HepG2 (cell line): ENCODE measurements at regions not wholly inside any gene's neighbourhood (a gene's known extent, or its start where the extent isn't known, plus 50 kb on each side); places are given as distances from the start of the nearest gene placed in this dataset.
A peak's percentile ranks its signal among the peaks of the same experiment; 100 is the strongest.

Source experiments
- ATAC-seq: fragments of 200-7000 bp; cut with Tn5 transposase; 3 replicates; pipeline ENCODE4 v1.9.1; 2020; ENCODE audit warnings: mild to moderate bottlenecking, moderate library complexity
- BruUV-seq: library from RNA; stranded (reverse); fragments of 400-500 nt; replicated peaks from 2 replicates; lab custom pipeline; 2021; lab: Mats Ljungman, UMichigan
- CTCF ChIA-PET: fragments of 300-600 bp; formaldehyde crosslinking; extraction: SDS; loops from one replicate; lab custom pipeline; 2021; ENCODE audit warnings: low total read pairs, inconsistent platforms, low intra/inter-chr PET ratio; lab: Yijun Ruan, JAX
- POLR2A ChIA-PET: fragments of 350-600 bp; sonication (Branson Sonifier 250); formaldehyde crosslinking; loops from one replicate; lab custom pipeline; 2020; ENCODE audit warnings: antibody characterized with exemption, inconsistent platforms; lab: Yijun Ruan, JAX
- DNase-seq: peaks from one replicate; pipeline ENCODE4 v3.0.0-alpha.2; 2015; ENCODE audit warnings: low spot score
- FAIRE-seq: peaks from 3 replicates; lab custom pipeline; 2011; peaks lifted over from hg19 to GRCh38; lab: Jason Lieb, UNC
- H2AFZ ChIP-seq: one replicate; pipeline ENCODE4 v1.6.1; 2011; ENCODE audit warnings: low read length, inconsistent platforms
- H3K27ac ChIP-seq: fragments of 300-600 bp; 3 replicates; pipeline ENCODE4 v1.8.0; 2011; ENCODE audit warnings: mixed run types, mild to moderate bottlenecking, mixed read lengths, low read length, inconsistent platforms; ENCODE audit not compliant: insufficient read depth; ENCODE audit errors: extremely low read length
- H3K27me3 ChIP-seq, 2 experiments: fragments of 200-600 bp in 1 of 2; 2 replicates in 1 of 2; 3 replicates in 1 of 2; pipeline versions ENCODE4 v1.6.0 to v1.8.0; 2011; ENCODE audit warnings: low read length in 2 of 2, mild to moderate bottlenecking in 2 of 2, moderate library complexity in 2 of 2, inconsistent platforms in 1 of 2; ENCODE audit not compliant: insufficient read depth in 2 of 2, control insufficient read depth in 1 of 2
- H3K36me3 ChIP-seq, 2 experiments: fragments of 200-600 bp in 1 of 2; replicated peaks in 1 of 2; 2 replicates in 1 of 2; 3 replicates in 1 of 2; pipeline versions ENCODE4 v1.5.1 to v1.8.0; 2011; ENCODE audit warnings: low read length in 2 of 2, inconsistent platforms in 1 of 2; ENCODE audit not compliant: insufficient read depth in 2 of 2, control insufficient read depth in 1 of 2
- H3K4me1 ChIP-seq: 2 replicates; pipeline ENCODE4 v1.5.1; 2012; ENCODE audit warnings: low read length, inconsistent platforms; ENCODE audit not compliant: insufficient read depth
- H3K4me2 ChIP-seq: 2 replicates; pipeline ENCODE4 v1.6.0; 2011; ENCODE audit warnings: low read depth, low read length, inconsistent platforms
- H3K4me3 ChIP-seq, 3 experiments: fragments of 200-600 bp in 1 of 3; sonication (generic), shearing (Covaris generic) in 1 of 3; replicated peaks in 1 of 3; 2 replicates each; pipeline ENCODE4 v1.5.1; 2011 to 2016; ENCODE audit warnings: low read length in 3 of 3, inconsistent platforms in 2 of 3, low read depth in 2 of 3, mild to moderate bottlenecking in 2 of 3, control low read depth in 1 of 3, mixed read lengths in 1 of 3; ENCODE audit not compliant: insufficient read depth in 1 of 3
- H3K79me2 ChIP-seq: one replicate; pipeline ENCODE4 v1.6.1; 2011; ENCODE audit warnings: low read length, inconsistent platforms; ENCODE audit not compliant: insufficient read depth
- H3K9ac ChIP-seq: 2 replicates; pipeline ENCODE4 v1.6.0; 2011; ENCODE audit warnings: mild to moderate bottlenecking, low read depth, low read length, inconsistent platforms; ENCODE audit not compliant: insufficient read depth
- H3K9me3 ChIP-seq: 2 replicates; pipeline ENCODE4 v1.5.1; 2012; ENCODE audit warnings: mild to moderate bottlenecking, low read length
- H4K20me1 ChIP-seq: 2 replicates; pipeline ENCODE4 v1.6.0; 2011; ENCODE audit warnings: inconsistent platforms, mild to moderate bottlenecking, low read length, moderate library complexity; ENCODE audit not compliant: insufficient read depth
- HOXA9 ChIP-seq: sonication (generic); formaldehyde crosslinking; IDR thresholded peaks from 2 replicates; pipeline ENCODE4 v1.8.1; 2022; ENCODE audit warnings: missing genetic modification reagents, mild to moderate bottlenecking, moderate library complexity, borderline replicate concordance
- RNF2 ChIP-seq: fragments of 450-650 bp; conservative IDR thresholded peaks from 2 replicates; pipeline ENCODE4 v1.6.1; 2016; ENCODE audit warnings: low read depth
- TGIF2 ChIP-seq: IDR thresholded peaks from 2 replicates; pipeline ENCODE4 v1.6.1; 2016; ENCODE audit warnings: control low read depth, missing compliant biosample characterization
- THRA ChIP-seq: sonication (generic); formaldehyde crosslinking; IDR thresholded peaks from 2 replicates; pipeline ENCODE4 v1.4.0; 2020; ENCODE audit warnings: missing genetic modification reagents, borderline replicate concordance
- ZNF646 ChIP-seq: sonication (generic); formaldehyde crosslinking; IDR thresholded peaks from 2 replicates; pipeline ENCODE4 v1.9.0; 2021; ENCODE audit warnings: mild to moderate bottlenecking, missing genetic modification reagents
- ZNF703 ChIP-seq: sonication (generic); formaldehyde crosslinking; IDR thresholded peaks from 2 replicates; pipeline ENCODE4 v1.5.1; 2020; ENCODE audit warnings: missing genetic modification reagents, mild to moderate bottlenecking, moderate library complexity, borderline replicate concordance
- ZNF768 ChIP-seq: sonication (generic); formaldehyde crosslinking; IDR thresholded peaks from 2 replicates; pipeline ENCODE4 v1.4.0; 2020; ENCODE audit warnings: missing genetic modification reagents
- ZNF792 ChIP-seq: IDR thresholded peaks from 2 replicates; pipeline ENCODE4 v1.6.1; 2016
- WGBS: methylation state at CpG from one replicate; pipeline ENCODE4 v1.1.6; 2017; ENCODE audit warnings: low lambda C conversion rate; 5-methylcytosine and 5-hydroxymethylcytosine counted together
- in situ Hi-C: cut with HindIII; loops from 2 replicates; pipeline ENCODE4 v1.10.0; 2017; ENCODE audit warnings: low pct_unique_long_range_greater_than_20kb; ENCODE audit not compliant: extremely low pct_ligation_motif_present
- intact Hi-C: fragments of 100-400 bp; cut with micrococcal nuclease; formaldehyde crosslinking; loops from one replicate; pipeline ENCODE4 v1.10.0; 2022; ENCODE audit not compliant: unreplicated experiment

GRCh38 chr16:87076950-87077749 is 240.0 kb downstream of the C16orf95 start (continued):
- peak; percentile 83; the same call in 1 of the 2 replicates for TF ChIP-seq THRA (CRISPR knock-in tag)
- no peak for TF ChIP-seq TGIF2 (CRISPR knock-in tag)
- TF ChIP-seq ZNF792 (CRISPR knock-in tag), result no peak

GRCh38 chr16:87077750-87078127 is 239.5 kb downstream of the C16orf95 start:
- no peak overlapping the region for H2AFZ ChIP-seq
- peaks cover 0 to 5% of the 10 kb centered on the region in 2 experiments; a peak in 1 of 5 replicates for H3K27me3 ChIP-seq
- ChIA-PET POLR2A (no interaction called here), CTCF (interaction anchor here (1.2 to 2.5 kb wide), 2 partner anchors 503 to 514 kb away, joined by 4 to 15 read pairs; no protein-coding TSS in a partner anchor)
- no peaks in the 10 kb centered on the region for H3K36me3 ChIP-seq
- H3K4me2 ChIP-seq, result no peak overlapping the region
- peaks cover 31% of the 10 kb centered on the region for H3K9me3 ChIP-seq
- H3K79me2 ChIP-seq, result no peaks in the 10 kb centered on the region
- intact Hi-C loops (no loop called here), in situ Hi-C loops (no loop called here)
- H3K4me1 ChIP-seq, result no peaks in the 10 kb centered on the region
- BruUV-seq, result no TSS peak
- H4K20me1 ChIP-seq, result no peaks in the 10 kb centered on the region
- FAIRE-seq, result no peak
- H3K27ac ChIP-seq, result no peak overlapping the region
- peak; percentile 6; the same call in 1 of the 2 replicates for TF ChIP-seq ZNF646 (CRISPR knock-in tag)
- TF ChIP-seq RNF2, result no peak
- TF ChIP-seq ZNF703 (CRISPR knock-in tag), result no peak
- no peak for TF ChIP-seq ZNF768 (CRISPR knock-in tag)
- TF ChIP-seq HOXA9 (CRISPR knock-in tag), result no peak
- TF ChIP-seq, all 625 proteins: peak for 1
- Histone ChIP-seq H3K4me3 (no peak overlapping the region), H3K9ac (no peak overlapping the region)
- DNase-seq (no peak), ATAC-seq (no peak)
- WGBS, result 55% methylated on average over 5 of the region's 5 CpGs
